ENCODE measurements at regions not wholly inside any gene's neighbourhood (a gene's known extent, or its start where the extent isn't known, plus 50 kb on each side); places are given as distances from the start of the nearest gene placed in this dataset.

DNA sequence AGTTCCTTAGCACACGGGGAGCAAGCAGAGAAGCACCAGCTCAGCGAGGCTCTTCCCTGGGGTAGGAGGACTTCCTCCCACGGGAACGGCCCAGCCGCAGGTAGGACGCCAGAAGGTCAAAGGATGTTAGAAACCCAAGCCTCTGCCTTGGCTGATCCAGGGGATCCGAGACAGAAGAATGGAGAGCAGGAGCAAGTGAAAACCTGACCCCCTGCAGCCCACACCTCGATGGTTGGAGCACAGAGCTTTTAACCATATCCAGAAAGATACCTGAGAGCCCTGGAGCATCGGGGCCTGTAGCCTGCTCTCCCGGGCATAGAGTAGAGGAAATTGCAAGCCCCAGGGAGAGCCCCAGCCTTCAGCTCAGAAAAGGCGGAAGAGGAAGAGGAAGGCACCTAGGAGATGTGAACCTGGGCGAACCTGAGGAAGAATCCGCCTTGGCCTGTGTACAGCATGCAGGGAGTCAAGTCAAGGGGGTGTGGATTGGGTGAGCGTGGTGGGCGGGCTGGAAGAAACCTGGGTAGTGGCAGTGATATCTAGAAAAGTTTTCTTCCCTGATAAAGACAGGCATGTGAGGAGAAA, 76.3 kb downstream of the PSMG1 start:
- Histone ChIP-seq H2BK5ac (ENCODE audit: insufficient read length, low read length) (no peak overlapping the region), H3K4me2 (ENCODE audit: insufficient read depth, insufficient read length, low read length) (no peak overlapping the region), H3K27ac (ENCODE audit: insufficient read length, low read depth, low read length) (no peak overlapping the region), H3K18ac (ENCODE audit: insufficient read length, low read depth, low read length) (no peak overlapping the region), H3K14ac (ENCODE audit: insufficient read depth, low read length) (no peak overlapping the region), H2BK15ac (ENCODE audit: low read depth, low read length) (no peak overlapping the region), H4K8ac (replicated peaks; ENCODE audit: insufficient read length, low read depth, low read length) (no peak overlapping the region), H2BK12ac (ENCODE audit: insufficient read length, low read depth, low read length) (no peak overlapping the region), H3K79me2 (ENCODE audit: insufficient read depth, low read length) (no peaks in the 10 kb centered on the region), H3K9ac (ENCODE audit: extremely low read depth, insufficient read length, low read length) (no peak overlapping the region), H2BK20ac (ENCODE audit: low read depth, low read length, poor library complexity, severe bottlenecking) (no peak overlapping the region), H4K91ac (ENCODE audit: insufficient read length, low read depth, low read length) (no peak overlapping the region), H2BK120ac (ENCODE audit: low read depth, low read length, poor library complexity, severe bottlenecking) (no peak overlapping the region), H3K23me2 (ENCODE audit: insufficient read length, low read depth, low read length, poor library complexity, severe bottlenecking) (no peaks in the 10 kb centered on the region), H3K4me1 (ENCODE audit: insufficient read depth, low read length) (no peaks in the 10 kb centered on the region), H4K20me1 (ENCODE audit: control insufficient read depth, insufficient read depth, insufficient read length) (no peaks in the 10 kb centered on the region), H2AFZ (ENCODE audit: low read length) (no peak overlapping the region), H3K9me3 (ENCODE audit: control insufficient read depth, low read depth, low read length) (no peaks in the 10 kb centered on the region), H3K27me3 (ENCODE audit: insufficient read depth, low read length) (no peaks in the 10 kb centered on the region), H3K23ac (ENCODE audit: insufficient read length, low read depth, low read length) (no peak overlapping the region), H3K4ac (ENCODE audit: low read depth, low read length) (no peak overlapping the region), H2AK5ac (ENCODE audit: insufficient read length, low read length) (no peak overlapping the region), H3T11ph (ENCODE audit: low read length) (no peak overlapping the region), H4K5ac (ENCODE audit: insufficient read length, low read depth, low read length) (no peak overlapping the region), H3K79me1 (ENCODE audit: insufficient read depth, low read depth, low read length, poor library complexity, severe bottlenecking) (no peaks in the 10 kb centered on the region), H3K56ac (ENCODE audit: insufficient read length, low read depth, low read length) (no peak overlapping the region)
- peaks cover 13% of the 10 kb centered on the region for H3K27me3 Mint-ChIP-seq (ENCODE audit: low read depth)
- TF ChIP-seq, protein P1, sequence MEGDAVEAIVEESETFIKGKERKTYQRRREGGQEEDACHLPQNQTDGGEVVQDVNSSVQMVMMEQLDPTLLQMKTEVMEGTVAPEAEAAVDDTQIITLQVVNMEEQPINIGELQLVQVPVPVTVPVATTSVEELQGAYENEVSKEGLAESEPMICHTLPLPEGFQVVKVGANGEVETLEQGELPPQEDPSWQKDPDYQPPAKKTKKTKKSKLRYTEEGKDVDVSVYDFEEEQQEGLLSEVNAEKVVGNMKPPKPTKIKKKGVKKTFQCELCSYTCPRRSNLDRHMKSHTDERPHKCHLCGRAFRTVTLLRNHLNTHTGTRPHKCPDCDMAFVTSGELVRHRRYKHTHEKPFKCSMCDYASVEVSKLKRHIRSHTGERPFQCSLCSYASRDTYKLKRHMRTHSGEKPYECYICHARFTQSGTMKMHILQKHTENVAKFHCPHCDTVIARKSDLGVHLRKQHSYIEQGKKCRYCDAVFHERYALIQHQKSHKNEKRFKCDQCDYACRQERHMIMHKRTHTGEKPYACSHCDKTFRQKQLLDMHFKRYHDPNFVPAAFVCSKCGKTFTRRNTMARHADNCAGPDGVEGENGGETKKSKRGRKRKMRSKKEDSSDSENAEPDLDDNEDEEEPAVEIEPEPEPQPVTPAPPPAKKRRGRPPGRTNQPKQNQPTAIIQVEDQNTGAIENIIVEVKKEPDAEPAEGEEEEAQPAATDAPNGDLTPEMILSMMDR (conservative IDR thresholded peaks at IDR 0.05), result no peak
- H3K36me3 Mint-ChIP-seq (ENCODE audit: insufficient read depth in 1 of 3, low read depth in 3 of 3), result no peaks in the 10 kb centered on the region; a peak in 1 of 7 replicates
- no peaks in the 10 kb centered on the region; a peak in 1 of 5 replicates for H3K9me3 Mint-ChIP-seq
- no peak overlapping the region for H3K4me3 Mint-ChIP-seq
- peak overlapping the region in 2 of 3 experiments; percentile 21 to 48; a peak in 3 of 7 replicates for H3K27ac Mint-ChIP-seq
- DNase-seq, result no peak
- peaks cover 8 to 17% of the 10 kb centered on the region in 2 experiments for H3K4me1 Mint-ChIP-seq
- WGBS (ENCODE audit: extremely low coverage, insufficient read length, low lambda C conversion rate), result no CpG with 5 or more reads among the region's 15 CpGs
